ENCODE measurements at regions not wholly inside any gene's neighbourhood (a gene's known extent, or its start where the extent isn't known, plus 50 kb on each side); places are given as distances from the start of the nearest gene placed in this dataset.
"Not testable (repeated sequence)": the region's sequence is repeated elsewhere in the genome, so short reads cannot be mapped to it uniquely, and the experiment has no call there.

GRCh38 chr15:94848054-94848453, 616.7 kb downstream of the MCTP2 start:
- no peak for DNase-seq

- no peak for DNase-seq
These were observed 623.7 kb downstream of the MCTP2 start for GRCh38 chr15:94855018-94855408.

- DNase-seq: no peak
These were observed 624.3 kb downstream of the MCTP2 start for GRCh38 chr15:94855409-94856266.

GRCh38 chr15:94856267-94856854, 625.0 kb downstream of the MCTP2 start:
- DNase-seq: no peak

GRCh38 chr15:94857466-94857865, 626.1 kb downstream of the MCTP2 start:
- no peak for DNase-seq

GRCh38 chr15:94858011-94858410, 626.6 kb downstream of the MCTP2 start:
- no peak for DNase-seq

GRCh38 chr15:94858449-94858848, 627.1 kb downstream of the MCTP2 start:
- DNase-seq: no peak

- DNase-seq: no peak
These were observed 627.6 kb downstream of the MCTP2 start for GRCh38 chr15:94858920-94859319.

- no peak for DNase-seq
These were observed 633.2 kb downstream of the MCTP2 start for GRCh38 chr15:94864600-94864999.

- not testable (repeated sequence) for DNase-seq
These were observed 636.9 kb downstream of the MCTP2 start for GRCh38 chr15:94868265-94868664.

GRCh38 chr15:94875550-94875949, 644.2 kb downstream of the MCTP2 start:
- DNase-seq: no peak

- DNase-seq: no peak
These were observed 646.5 kb downstream of the MCTP2 start for GRCh38 chr15:94877833-94878232.

GRCh38 chr15:94882071-94882712, 650.8 kb downstream of the MCTP2 start:
- DNase-seq: no peak

- no peak for DNase-seq
These were observed 656.0 kb downstream of the MCTP2 start for GRCh38 chr15:94887391-94887790.

- no peak for DNase-seq
These were observed 657.8 kb downstream of the MCTP2 start for GRCh38 chr15:94889153-94889552.

GRCh38 chr15:94893091-94893490, 661.7 kb downstream of the MCTP2 start:
- no peak for DNase-seq

- DNase-seq: no peak
These were observed 662.7 kb downstream of the MCTP2 start for GRCh38 chr15:94894056-94894455.

GRCh38 chr15:94909510-94909909, 678.1 kb downstream of the MCTP2 start:
- DNase-seq: no peak

- DNase-seq: no peak
These were observed 678.8 kb downstream of the MCTP2 start for GRCh38 chr15:94910166-94910565.

GRCh38 chr15:94912760-94913159, 681.4 kb downstream of the MCTP2 start:
- no peak for DNase-seq

GRCh38 chr15:94917068-94917467, 685.7 kb downstream of the MCTP2 start:
- no peak for DNase-seq

- no peak for DNase-seq
These were observed 690.6 kb downstream of the MCTP2 start for GRCh38 chr15:94921936-94922335.

- DNase-seq: no peak
These were observed 692.7 kb downstream of the MCTP2 start for GRCh38 chr15:94924057-94924456.

GRCh38 chr15:94924971-94925598, 693.7 kb downstream of the MCTP2 start:
- DNase-seq: no peak
